HCT116 (cell line): ENCODE measurements at regions not wholly inside any gene's neighbourhood (a gene's known extent, or its start where the extent isn't known, plus 50 kb on each side); places are given as distances from the start of the nearest gene placed in this dataset.

ENCODE experiments used
- ATAC-seq: fragments of 200-7000 bp; cut with Tn5 transposase; 2 replicates; pipeline ENCODE4 v1.9.1; 2020; ENCODE audit warnings: mild to moderate bottlenecking, moderate library complexity
- BruUV-seq: library from RNA; stranded (reverse); fragments of 400-500 nt; replicated peaks from 2 replicates; lab custom pipeline; 2021; lab: Mats Ljungman, UMichigan
- CTCF ChIA-PET: fragments of 300-600 bp; sonication (Branson Sonifier 250); formaldehyde crosslinking; loops from one replicate; lab custom pipeline; 2021; ENCODE audit warnings: antibody characterized with exemption; lab: Charles Lee
- POLR2A ChIA-PET: fragments of 300-600, 350-600 bp; sonication (Branson Sonifier 250); formaldehyde crosslinking; loops from one replicate; lab custom pipeline; 2021; ENCODE audit warnings: antibody characterized with exemption; lab: Charles Lee
- RAD21 ChIA-PET, 2 experiments: fragments of 300-600 bp; sonication (Branson Sonifier 250); formaldehyde crosslinking; loops; one replicate each; lab custom pipeline; 2023; ENCODE audit warnings: low total read pairs in 2 of 2; ENCODE audit not compliant: uncharacterized antibody in 2 of 2, unreplicated experiment in 2 of 2, low non-redundant PET in 1 of 2; lab: Charles Lee
- DNase-seq: peaks from one replicate; pipeline ENCODE4 v3.0.0-alpha.2; 2010; ENCODE audit warnings: low read depth, low spot score
- H2AFZ ChIP-seq: fragments of 200-600 bp; shearing (Covaris generic), sonication (generic); 2 replicates; pipeline ENCODE4 v1.6.1; 2017; ENCODE audit warnings: low read depth, mixed run types, mixed read lengths, antibody characterized with exemption, low read length; ENCODE audit not compliant: poor library complexity, severe bottlenecking
- H3K27ac ChIP-seq: 2 replicates; pipeline ENCODE4 v1.5.1; 2012; ENCODE audit warnings: low read depth, low read length
- H3K27me3 ChIP-seq: fragments of 200-600 bp; sonication (generic); 2 replicates; pipeline ENCODE4 v1.6.1; 2016; ENCODE audit warnings: mixed run types, low read length, mixed read lengths; ENCODE audit not compliant: insufficient read depth
- H3K36me3 ChIP-seq, 2 experiments: fragments of 200-500 bp in 1 of 2; fragments of 200-600 bp in 1 of 2; sonication (Bioruptor generic) in 1 of 2; sonication (generic) in 1 of 2; 2 replicates each; pipeline versions ENCODE4 v1.5.1 to v1.6.1; 2014 to 2016; ENCODE audit warnings: low read length in 2 of 2, inconsistent platforms in 1 of 2, mixed read lengths in 1 of 2, mixed run types in 1 of 2; ENCODE audit not compliant: insufficient read depth in 2 of 2, control insufficient read depth in 1 of 2
- H3K4me1 ChIP-seq, 2 experiments: fragments of 200-600 bp in 1 of 2; sonication (generic) in 1 of 2; 2 replicates each; pipeline versions ENCODE4 v1.5.1 to v1.6.1; 2012 to 2017; ENCODE audit warnings: low read length in 2 of 2, inconsistent platforms in 1 of 2, mild to moderate bottlenecking in 1 of 2, mixed read lengths in 1 of 2, mixed run types in 1 of 2, moderate library complexity in 1 of 2; ENCODE audit not compliant: insufficient read depth in 2 of 2, control insufficient read depth in 1 of 2
- H3K4me2 ChIP-seq: fragments of 200-600 bp; sonication (generic); 2 replicates; pipeline ENCODE4 v1.6.1; 2017; ENCODE audit warnings: mixed run types, low read length, mixed read lengths
- H3K4me3 ChIP-seq, 2 experiments: fragments of 200-600 bp in 1 of 2; sonication (generic) in 1 of 2; replicated peaks in 1 of 2; 2 replicates each; pipeline ENCODE4 v1.5.1; 2011 to 2016; ENCODE audit warnings: low read length in 2 of 2, control low read depth in 1 of 2, low read depth in 1 of 2, mild to moderate bottlenecking in 1 of 2, mixed read lengths in 1 of 2, mixed run types in 1 of 2
- H3K79me2 ChIP-seq: fragments of 200-600 bp; sonication (generic); 2 replicates; pipeline ENCODE4 v1.6.1; 2017; ENCODE audit warnings: mild to moderate bottlenecking, mixed run types, low read length, moderate library complexity, mixed read lengths; ENCODE audit not compliant: insufficient read depth
- H3K9ac ChIP-seq: fragments of 200-600 bp; sonication (generic); 2 replicates; pipeline ENCODE4 v1.6.1; 2016; ENCODE audit warnings: low read length, mixed read lengths
- H3K9me2 ChIP-seq: fragments of 200-600 bp; sonication (generic), shearing (Covaris generic); 2 replicates; pipeline ENCODE4 v1.6.1; 2017; ENCODE audit warnings: mixed run types, mild to moderate bottlenecking, moderate library complexity; ENCODE audit not compliant: insufficient read depth
- H3K9me3 ChIP-seq, 2 experiments: fragments of 200-500 bp in 1 of 2; fragments of 200-600 bp in 1 of 2; sonication (Bioruptor generic) in 1 of 2; sonication (generic) in 1 of 2; 2 replicates each; pipeline ENCODE4 v1.6.1; 2014 to 2017; ENCODE audit warnings: low read length in 2 of 2, mixed read lengths in 2 of 2, inconsistent platforms in 1 of 2, low read depth in 1 of 2, mild to moderate bottlenecking in 1 of 2, mixed run types in 1 of 2, moderate library complexity in 1 of 2; ENCODE audit not compliant: control insufficient read depth in 1 of 2, insufficient read depth in 1 of 2
- H4K20me1 ChIP-seq: fragments of 200-600 bp; sonication (generic), shearing (Covaris generic); 2 replicates; pipeline ENCODE4 v1.6.1; 2017; ENCODE audit warnings: mixed run types, mild to moderate bottlenecking, moderate library complexity; ENCODE audit not compliant: insufficient read depth
- CEBPB ChIP-seq: IDR thresholded peaks from 2 replicates; pipeline ENCODE4 v1.6.1; 2012; ENCODE audit warnings: low read depth
- ELF1 ChIP-seq: IDR thresholded peaks from 2 replicates; pipeline ENCODE4 v1.6.1; 2012; ENCODE audit warnings: low read depth, borderline replicate concordance
- FOSL1 ChIP-seq: IDR thresholded peaks from 2 replicates; pipeline ENCODE4 v1.6.1; 2012; ENCODE audit warnings: low read depth
- JUND ChIP-seq: IDR thresholded peaks from 2 replicates; pipeline ENCODE4 v1.6.1; 2012
- SRF ChIP-seq: IDR thresholded peaks from 2 replicates; pipeline ENCODE4 v1.6.1; 2012; ENCODE audit warnings: low read depth
- TCF7L2 ChIP-seq: IDR thresholded peaks from 2 replicates; pipeline ENCODE4 v1.7.0; 2011; ENCODE audit warnings: borderline replicate concordance, inconsistent platforms; ENCODE audit not compliant: insufficient read depth, insufficient read length; ENCODE audit errors: extremely low read depth
- YY1 ChIP-seq: IDR thresholded peaks from 2 replicates; pipeline ENCODE4 v1.6.1; 2011; ENCODE audit warnings: low read length, low read depth, moderate library complexity, mild to moderate bottlenecking; ENCODE audit not compliant: insufficient replicate concordance; ENCODE audit errors: extremely low read depth
- ZFX ChIP-seq: fragments of 450-650 bp; IDR thresholded peaks from 2 replicates; pipeline ENCODE4 v1.6.1; 2017
- intact Hi-C: fragments of 100-400 bp; cut with micrococcal nuclease; formaldehyde crosslinking; loops from 2 replicates; pipeline ENCODE4 v1.10.0; 2022
- TF ChIP-seq, protein P1 (sequence below), 3 experiments: fragments of 200-600 bp in 1 of 3; sonication (generic) in 1 of 3; IDR thresholded peaks in 2 of 3; conservative IDR thresholded peaks in 1 of 3; 2 replicates each; pipeline ENCODE4 v1.5.1; 2012 to 2017; ENCODE audit warnings: low read depth in 2 of 3, low read length in 2 of 3, antibody characterized with exemption in 1 of 3, borderline replicate concordance in 1 of 3, control low read depth in 1 of 3, mild to moderate bottlenecking in 1 of 3, mixed read lengths in 1 of 3, mixed run types in 1 of 3, moderate library complexity in 1 of 3; ENCODE audit not compliant: insufficient read depth in 1 of 3
- TF ChIP-seq, protein P2 (sequence below): IDR thresholded peaks from 2 replicates; pipeline ENCODE4 v1.6.1; 2012
- TF ChIP-seq, protein P3 (sequence below): IDR thresholded peaks from 2 replicates; pipeline ENCODE4 v1.6.1; 2012; ENCODE audit warnings: low read depth

GRCh38 chr4:177235026-177235425 is 74.6 kb upstream of the NEIL3 start:
- Histone ChIP-seq H3K9ac (no peak overlapping the region), H3K4me2 (no peak overlapping the region), H3K9me2 (no peaks in the 10 kb centered on the region), H4K20me1 (no peaks in the 10 kb centered on the region), H3K79me2 (no peaks in the 10 kb centered on the region), H3K27me3 (no peaks in the 10 kb centered on the region), H3K36me3 (no peaks in the 10 kb centered on the region), H3K4me3 (no peak overlapping the region)
- DNase-seq (no peak), ATAC-seq (no peak)
- BruUV-seq = no TSS peak
- RAD21 ChIA-PET = no interaction called here
- POLR2A ChIA-PET = no interaction called here
- no peak for TF ChIP-seq CEBPB
- no peak for TF ChIP-seq ZFX
- TF ChIP-seq, protein P1, sequence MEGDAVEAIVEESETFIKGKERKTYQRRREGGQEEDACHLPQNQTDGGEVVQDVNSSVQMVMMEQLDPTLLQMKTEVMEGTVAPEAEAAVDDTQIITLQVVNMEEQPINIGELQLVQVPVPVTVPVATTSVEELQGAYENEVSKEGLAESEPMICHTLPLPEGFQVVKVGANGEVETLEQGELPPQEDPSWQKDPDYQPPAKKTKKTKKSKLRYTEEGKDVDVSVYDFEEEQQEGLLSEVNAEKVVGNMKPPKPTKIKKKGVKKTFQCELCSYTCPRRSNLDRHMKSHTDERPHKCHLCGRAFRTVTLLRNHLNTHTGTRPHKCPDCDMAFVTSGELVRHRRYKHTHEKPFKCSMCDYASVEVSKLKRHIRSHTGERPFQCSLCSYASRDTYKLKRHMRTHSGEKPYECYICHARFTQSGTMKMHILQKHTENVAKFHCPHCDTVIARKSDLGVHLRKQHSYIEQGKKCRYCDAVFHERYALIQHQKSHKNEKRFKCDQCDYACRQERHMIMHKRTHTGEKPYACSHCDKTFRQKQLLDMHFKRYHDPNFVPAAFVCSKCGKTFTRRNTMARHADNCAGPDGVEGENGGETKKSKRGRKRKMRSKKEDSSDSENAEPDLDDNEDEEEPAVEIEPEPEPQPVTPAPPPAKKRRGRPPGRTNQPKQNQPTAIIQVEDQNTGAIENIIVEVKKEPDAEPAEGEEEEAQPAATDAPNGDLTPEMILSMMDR (IDR thresholded peaks at IDR 0.05 in 2 of 3, conservative IDR thresholded peaks at IDR 0.05 in 1 of 3; ENCODE audit: borderline replicate concordance in 1 of 3, insufficient read depth in 1 of 3, low read depth in 2 of 3, low read length in 2 of 3) = no peak
- TF ChIP-seq ELF1 = no peak
- TF ChIP-seq JUND = no peak
- no peak for TF ChIP-seq FOSL1
- TF ChIP-seq, protein P2, sequence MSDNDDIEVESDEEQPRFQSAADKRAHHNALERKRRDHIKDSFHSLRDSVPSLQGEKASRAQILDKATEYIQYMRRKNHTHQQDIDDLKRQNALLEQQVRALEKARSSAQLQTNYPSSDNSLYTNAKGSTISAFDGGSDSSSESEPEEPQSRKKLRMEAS = no peak
- TF ChIP-seq, protein P3, sequence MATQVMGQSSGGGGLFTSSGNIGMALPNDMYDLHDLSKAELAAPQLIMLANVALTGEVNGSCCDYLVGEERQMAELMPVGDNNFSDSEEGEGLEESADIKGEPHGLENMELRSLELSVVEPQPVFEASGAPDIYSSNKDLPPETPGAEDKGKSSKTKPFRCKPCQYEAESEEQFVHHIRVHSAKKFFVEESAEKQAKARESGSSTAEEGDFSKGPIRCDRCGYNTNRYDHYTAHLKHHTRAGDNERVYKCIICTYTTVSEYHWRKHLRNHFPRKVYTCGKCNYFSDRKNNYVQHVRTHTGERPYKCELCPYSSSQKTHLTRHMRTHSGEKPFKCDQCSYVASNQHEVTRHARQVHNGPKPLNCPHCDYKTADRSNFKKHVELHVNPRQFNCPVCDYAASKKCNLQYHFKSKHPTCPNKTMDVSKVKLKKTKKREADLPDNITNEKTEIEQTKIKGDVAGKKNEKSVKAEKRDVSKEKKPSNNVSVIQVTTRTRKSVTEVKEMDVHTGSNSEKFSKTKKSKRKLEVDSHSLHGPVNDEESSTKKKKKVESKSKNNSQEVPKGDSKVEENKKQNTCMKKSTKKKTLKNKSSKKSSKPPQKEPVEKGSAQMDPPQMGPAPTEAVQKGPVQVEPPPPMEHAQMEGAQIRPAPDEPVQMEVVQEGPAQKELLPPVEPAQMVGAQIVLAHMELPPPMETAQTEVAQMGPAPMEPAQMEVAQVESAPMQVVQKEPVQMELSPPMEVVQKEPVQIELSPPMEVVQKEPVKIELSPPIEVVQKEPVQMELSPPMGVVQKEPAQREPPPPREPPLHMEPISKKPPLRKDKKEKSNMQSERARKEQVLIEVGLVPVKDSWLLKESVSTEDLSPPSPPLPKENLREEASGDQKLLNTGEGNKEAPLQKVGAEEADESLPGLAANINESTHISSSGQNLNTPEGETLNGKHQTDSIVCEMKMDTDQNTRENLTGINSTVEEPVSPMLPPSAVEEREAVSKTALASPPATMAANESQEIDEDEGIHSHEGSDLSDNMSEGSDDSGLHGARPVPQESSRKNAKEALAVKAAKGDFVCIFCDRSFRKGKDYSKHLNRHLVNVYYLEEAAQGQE = no peak
- TF ChIP-seq SRF = no peak
- TF ChIP-seq TCF7L2 = no peak
- no peak for TF ChIP-seq YY1
- TF ChIP-seq, all 23 proteins: peak for 0
- Histone ChIP-seq H3K27ac (no peak overlapping the region), H3K9me3 (no peaks in the 10 kb centered on the region), H3K4me1 (no peaks in the 10 kb centered on the region), H2AFZ (no peak overlapping the region)
- intact Hi-C loops = no loop called here
- CTCF ChIA-PET = no interaction called here
